ENCODE measurements at regions not wholly inside any gene's neighbourhood (a gene's known extent, or its start where the extent isn't known, plus 50 kb on each side); places are given as distances from the start of the nearest gene placed in this dataset.
A peak's percentile ranks its signal among the peaks of the same experiment; 100 is the strongest.

DNA sequence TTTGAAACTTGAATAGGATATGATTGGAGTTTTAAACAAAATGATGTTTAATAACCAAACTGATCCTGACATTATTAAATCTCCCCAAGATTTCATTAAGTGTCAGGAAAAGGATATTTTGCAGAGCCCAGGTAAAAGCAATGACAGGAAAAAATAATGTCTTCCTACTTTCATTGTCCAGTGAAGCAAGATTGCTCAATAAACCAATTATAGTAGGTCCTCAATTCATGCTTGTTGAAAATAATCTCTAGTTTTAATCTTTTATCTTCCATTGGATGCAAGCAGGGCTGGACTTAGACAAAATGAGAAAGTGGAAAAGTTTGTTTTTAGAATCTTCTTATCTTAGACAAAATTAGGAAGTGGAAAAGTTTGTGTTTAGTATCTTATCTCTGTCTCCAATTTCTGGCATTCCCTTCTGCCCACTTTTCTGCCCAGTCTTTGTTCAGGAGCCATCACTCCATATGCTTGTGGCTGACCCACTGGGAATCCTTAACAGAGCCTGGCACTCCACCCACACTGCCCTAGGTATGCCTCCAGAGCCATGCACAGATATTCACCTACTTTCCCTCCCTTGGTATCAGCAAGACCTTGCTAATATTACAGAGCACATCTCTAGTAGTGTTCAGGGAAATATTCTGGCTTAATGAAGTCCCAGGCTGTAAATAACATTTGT is 57.0 kb upstream of the CARMIL1 start:
- peaks cover 0 to 3% (median 0%) of the 10 kb centered on the region in 4 experiments for H3K27me3 ChIP-seq (replicated peaks in 1 of 4; ENCODE audit: control extremely low read depth in 1 of 4, control insufficient read depth in 3 of 4, insufficient read depth in 4 of 4, low read length in 3 of 4)
- no peak for ATAC-seq (ENCODE audit: low read depth)
- no peaks in the 10 kb centered on the region for H4K20me1 ChIP-seq (ENCODE audit: control insufficient read depth, insufficient read depth, low read length, poor library complexity, severe bottlenecking)
- no peak overlapping the region for H3K9ac ChIP-seq (ENCODE audit: low read length)
- peaks cover 0 to 3% of the 10 kb centered on the region in 2 donors for H3K4me1 ChIP-seq (ENCODE audit: control insufficient read depth in 2 of 2, insufficient read depth in 2 of 2, low read length in 2 of 2)
- H3K4me2 ChIP-seq (replicated peaks; ENCODE audit: low read depth, low read length, poor library complexity, severe bottlenecking), result no peak overlapping the region
- Mint-ChIP-seq H3K4me1 (peaks cover 7% of the 10 kb centered on the region), H3K27me3 (peaks cover 13% of the 10 kb centered on the region), H3K4me3 (no peak overlapping the region), H3K27ac (no peak overlapping the region), H3K9me3 (ENCODE audit: insufficient read depth) (no peaks in the 10 kb centered on the region)
- TF ChIP-seq EZH2 (IDR thresholded peaks at IDR 0.05; ENCODE audit: borderline replicate concordance, insufficient read depth, low read depth, low read length, poor library complexity, severe bottlenecking), result no peak
- TF ChIP-seq, protein P1, sequence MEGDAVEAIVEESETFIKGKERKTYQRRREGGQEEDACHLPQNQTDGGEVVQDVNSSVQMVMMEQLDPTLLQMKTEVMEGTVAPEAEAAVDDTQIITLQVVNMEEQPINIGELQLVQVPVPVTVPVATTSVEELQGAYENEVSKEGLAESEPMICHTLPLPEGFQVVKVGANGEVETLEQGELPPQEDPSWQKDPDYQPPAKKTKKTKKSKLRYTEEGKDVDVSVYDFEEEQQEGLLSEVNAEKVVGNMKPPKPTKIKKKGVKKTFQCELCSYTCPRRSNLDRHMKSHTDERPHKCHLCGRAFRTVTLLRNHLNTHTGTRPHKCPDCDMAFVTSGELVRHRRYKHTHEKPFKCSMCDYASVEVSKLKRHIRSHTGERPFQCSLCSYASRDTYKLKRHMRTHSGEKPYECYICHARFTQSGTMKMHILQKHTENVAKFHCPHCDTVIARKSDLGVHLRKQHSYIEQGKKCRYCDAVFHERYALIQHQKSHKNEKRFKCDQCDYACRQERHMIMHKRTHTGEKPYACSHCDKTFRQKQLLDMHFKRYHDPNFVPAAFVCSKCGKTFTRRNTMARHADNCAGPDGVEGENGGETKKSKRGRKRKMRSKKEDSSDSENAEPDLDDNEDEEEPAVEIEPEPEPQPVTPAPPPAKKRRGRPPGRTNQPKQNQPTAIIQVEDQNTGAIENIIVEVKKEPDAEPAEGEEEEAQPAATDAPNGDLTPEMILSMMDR (IDR thresholded peaks at IDR 0.05), result no peak
- ChIA-PET CTCF (interaction anchor here (1.0 to 4.0 kb wide), 12 partner anchors 10 to 498 kb away, joined by 3 to 70 read pairs (median 10); no protein-coding TSS in a partner anchor), POLR2A (no interaction called here)
- DNase-seq, result no peak
- intact Hi-C loops (cut with micrococcal nuclease), result loop anchor here (10.0 kb wide), 1 partner anchor 723 kb away; no protein-coding TSS in a partner anchor
- H2AFZ ChIP-seq (ENCODE audit: insufficient read depth, low read depth, low read length, poor library complexity, severe bottlenecking), result no peak overlapping the region
- H3K9me3 ChIP-seq (ENCODE audit: control extremely low read depth in 1 of 3, control insufficient read depth in 2 of 3, insufficient read depth in 1 of 3, low read length in 2 of 3), result no peaks in the 10 kb centered on the region
- H3K36me3 ChIP-seq (replicated peaks in 1 of 2; ENCODE audit: control extremely low read depth in 1 of 2, control insufficient read depth in 1 of 2, extremely low read depth in 1 of 2, insufficient read depth in 2 of 2, low read length in 1 of 2), result no peaks in the 10 kb centered on the region
- no peaks in the 10 kb centered on the region for H3K79me2 ChIP-seq (ENCODE audit: control insufficient read depth, insufficient read depth, low read length)
- no peak overlapping the region for H3K4me3 ChIP-seq (ENCODE audit: control extremely low read depth in 1 of 5, extremely low read depth in 1 of 5, insufficient read depth in 1 of 5, low read depth in 2 of 5, low read length in 4 of 5)
- H3K27ac ChIP-seq (ENCODE audit: low read length in 2 of 2), result no peak overlapping the region

DNA sequence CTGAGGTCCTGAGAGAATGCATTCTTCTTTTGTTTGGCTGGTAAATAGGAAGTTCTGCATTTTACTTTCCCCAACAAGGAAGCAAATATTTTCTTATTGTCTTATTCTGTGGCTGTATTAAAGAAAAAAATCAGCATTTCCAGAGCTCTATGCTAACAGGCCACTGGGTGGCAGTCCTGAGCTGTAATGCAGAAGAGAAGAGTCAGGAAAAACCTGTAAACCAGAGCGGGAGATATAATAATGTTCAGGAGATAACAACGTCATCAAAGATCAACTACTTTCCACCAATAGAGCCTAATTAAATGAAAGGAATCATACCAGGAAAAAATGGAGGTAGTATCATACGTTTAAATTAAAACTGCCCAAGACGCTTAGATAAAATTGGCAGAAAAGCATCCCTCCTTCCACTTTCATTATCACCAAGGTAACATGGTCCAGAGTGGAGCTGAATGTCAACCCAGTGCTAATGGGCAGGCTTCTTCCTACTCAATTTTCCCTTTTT is 55.6 kb upstream of the CARMIL1 start:
- ATAC-seq (ENCODE audit: low read depth), result peak; percentile 49
- H2AFZ ChIP-seq (ENCODE audit: insufficient read depth, low read depth, low read length, poor library complexity, severe bottlenecking), result peak overlapping the region; percentile 34
- intact Hi-C loops (cut with micrococcal nuclease), result loop anchor here (1.0 to 10.0 kb wide), 4 partner anchors 267 to 721 kb away; no protein-coding TSS in a partner anchor
- peak; percentile 74 for DNase-seq
- H3K9me3 Mint-ChIP-seq (ENCODE audit: insufficient read depth), result no peaks in the 10 kb centered on the region
- H3K4me3 Mint-ChIP-seq, result peak overlapping the region; percentile 42
- WGBS (ENCODE audit: insufficient coverage), result 0% methylated on average over 1 of the region's 4 CpGs
- H3K27ac Mint-ChIP-seq, result no peak overlapping the region
- H3K27ac ChIP-seq (ENCODE audit: low read length in 2 of 2), result no peak overlapping the region
- CTCF ChIA-PET, result interaction anchor here (0.8 to 4.0 kb wide), 41 partner anchors 9 to 724 kb away, joined by 3 to 70 read pairs (median 4); no protein-coding TSS in a partner anchor
- H3K4me1 ChIP-seq (ENCODE audit: control insufficient read depth in 2 of 2, insufficient read depth in 2 of 2, low read length in 2 of 2), result peaks cover 0 to 3% of the 10 kb centered on the region in 2 donors
- H3K4me3 ChIP-seq (ENCODE audit: control extremely low read depth in 1 of 5, extremely low read depth in 1 of 5, insufficient read depth in 1 of 5, low read depth in 2 of 5, low read length in 4 of 5), result peak overlapping the region in 3 of 5 experiments; percentile 1 to 50 (median 24)
- no peaks in the 10 kb centered on the region for H3K9me3 ChIP-seq (ENCODE audit: control extremely low read depth in 1 of 3, control insufficient read depth in 2 of 3, insufficient read depth in 1 of 3, low read length in 2 of 3)
- H3K27me3 ChIP-seq (replicated peaks in 1 of 4; ENCODE audit: control extremely low read depth in 1 of 4, control insufficient read depth in 3 of 4, insufficient read depth in 4 of 4, low read length in 3 of 4), result peaks cover 0 to 3% (median 0%) of the 10 kb centered on the region in 4 experiments
- H3K79me2 ChIP-seq (ENCODE audit: control insufficient read depth, insufficient read depth, low read length), result no peaks in the 10 kb centered on the region
- H3K27me3 Mint-ChIP-seq, result peaks cover 13% of the 10 kb centered on the region
- peaks cover 7% of the 10 kb centered on the region for H3K4me1 Mint-ChIP-seq
- TF ChIP-seq, protein P1 (IDR thresholded peaks at IDR 0.05), result peak; percentile 98
- TF ChIP-seq EZH2 (IDR thresholded peaks at IDR 0.05; ENCODE audit: borderline replicate concordance, insufficient read depth, low read depth, low read length, poor library complexity, severe bottlenecking), result no peak
- peak overlapping the region; percentile 50 for H3K4me2 ChIP-seq (replicated peaks; ENCODE audit: low read depth, low read length, poor library complexity, severe bottlenecking)
- POLR2A ChIA-PET, result no interaction called here
- H3K9ac ChIP-seq (ENCODE audit: low read length), result peak overlapping the region; percentile 38
- H4K20me1 ChIP-seq (ENCODE audit: control insufficient read depth, insufficient read depth, low read length, poor library complexity, severe bottlenecking), result no peaks in the 10 kb centered on the region
- no peaks in the 10 kb centered on the region for H3K36me3 ChIP-seq (replicated peaks in 1 of 2; ENCODE audit: control extremely low read depth in 1 of 2, control insufficient read depth in 1 of 2, extremely low read depth in 1 of 2, insufficient read depth in 2 of 2, low read length in 1 of 2)
